NCI-H69 (cell line): ENCODE measurements at regions not wholly inside any gene's neighbourhood (a gene's known extent, or its start where the extent isn't known, plus 50 kb on each side); places are given as distances from the start of the nearest gene placed in this dataset.
"Not testable (repeated sequence)": the region's sequence is repeated elsewhere in the genome, so short reads cannot be mapped to it uniquely, and the experiment has no call there.

Source experiments
- DNase-seq: peaks from one replicate; lab custom pipeline; 2025; lab: John Stamatoyannopoulos, UW

DNA sequence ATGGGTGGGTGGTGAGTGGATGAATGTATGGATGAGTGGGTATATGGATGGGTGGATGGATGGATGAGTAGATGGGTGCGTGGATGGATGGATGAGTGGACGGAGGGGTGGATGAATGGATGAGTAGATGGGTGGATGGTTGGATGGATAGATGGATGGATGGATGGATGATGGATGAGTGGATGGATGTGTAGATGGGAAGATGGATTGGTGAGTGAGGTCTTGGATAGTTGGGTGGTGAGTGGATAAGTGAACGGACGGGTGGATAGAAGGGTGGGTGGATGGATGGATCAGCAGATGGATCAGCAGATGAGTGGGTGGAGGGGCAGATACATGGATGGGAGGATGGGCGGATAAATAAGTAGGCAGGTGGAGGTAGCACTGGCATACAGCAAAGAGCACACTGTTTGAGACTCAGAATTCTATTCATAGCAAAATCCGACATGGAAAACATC is 163.5 kb downstream of the C9orf50 start:
- no peak for DNase-seq

GRCh38 chr9:129456549-129457324 is 164.2 kb downstream of the C9orf50 start:
- no peak for DNase-seq

GRCh38 chr9:129455151-129455995 is 165.5 kb downstream of the C9orf50 start:
- peak; percentile 74 for DNase-seq

- no peak for DNase-seq
These were observed 166.3 kb downstream of the C9orf50 start for GRCh38 chr9:129454467-129455067.

DNA sequence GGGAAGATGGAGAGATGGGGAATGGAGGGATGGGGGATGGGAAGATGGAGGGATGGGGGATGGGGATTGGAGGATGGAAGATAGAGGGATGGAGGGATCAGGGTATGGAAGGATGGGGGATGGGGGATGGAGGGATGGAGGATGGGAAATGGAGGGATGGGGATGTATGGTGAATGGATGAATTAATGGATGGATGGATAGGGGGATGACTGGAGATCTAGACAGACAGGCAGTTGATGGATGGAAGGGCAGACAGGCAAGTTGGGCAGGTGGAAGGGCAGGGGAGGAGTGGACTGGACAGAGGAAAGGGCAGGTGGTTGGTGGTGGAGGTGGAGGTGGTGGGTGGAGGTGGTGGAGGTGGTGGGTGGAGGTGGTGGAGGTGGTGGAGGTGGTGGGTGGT is 167.2 kb downstream of the C9orf50 start:
- DNase-seq, result no peak

GRCh38 chr9:129451669-129452068 is 169.2 kb downstream of the C9orf50 start:
- no peak for DNase-seq

DNA sequence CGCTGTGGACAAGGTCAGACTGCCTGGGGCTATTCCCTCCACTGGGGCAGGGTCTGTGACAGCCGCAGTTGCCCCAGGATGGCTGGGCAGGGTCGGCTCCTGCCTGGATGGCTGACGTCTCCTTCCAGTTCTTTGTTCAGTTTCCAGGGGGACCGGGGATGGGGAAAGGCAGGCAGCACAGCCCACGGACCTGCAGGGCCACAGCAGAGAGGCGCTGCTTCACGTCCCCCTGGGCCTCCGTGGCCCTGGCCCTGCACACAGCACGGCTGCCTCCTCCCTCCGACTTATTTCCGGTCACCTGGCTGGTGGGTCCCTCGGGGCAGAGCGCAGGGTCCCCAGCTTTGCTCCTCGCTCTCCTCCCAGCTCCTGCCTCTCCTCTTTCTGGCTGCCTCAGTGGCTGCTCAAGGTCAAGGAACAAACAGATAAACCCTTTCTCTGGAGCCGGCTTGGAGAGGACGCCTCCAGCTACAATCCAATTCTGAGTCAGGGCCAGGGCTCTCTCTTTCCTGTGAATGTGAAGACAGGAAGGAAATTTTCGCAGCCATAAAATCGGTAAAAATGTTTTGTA is 169.7 kb downstream of the C9orf50 start:
- DNase-seq, result no peak

DNA sequence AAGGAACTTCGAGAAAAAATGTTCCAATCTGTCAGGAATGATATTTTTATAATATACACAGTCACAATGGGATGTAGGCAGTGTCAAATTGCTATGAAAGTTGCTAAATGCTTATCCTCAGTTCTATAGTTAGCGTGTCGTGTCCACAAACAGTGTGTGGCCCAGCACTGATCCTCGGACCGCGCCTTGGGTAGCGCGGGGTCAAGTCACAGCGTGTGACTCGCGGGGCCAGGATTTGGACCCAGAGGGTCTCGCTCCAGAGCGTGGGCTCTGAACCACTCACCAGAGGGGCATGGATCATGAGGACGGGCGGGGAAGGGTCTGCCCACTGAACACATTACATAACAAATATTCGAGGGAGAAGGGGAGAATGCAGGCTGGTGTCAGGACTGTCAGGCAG is 171.8 kb downstream of the C9orf50 start:
- DNase-seq, result no peak

DNA sequence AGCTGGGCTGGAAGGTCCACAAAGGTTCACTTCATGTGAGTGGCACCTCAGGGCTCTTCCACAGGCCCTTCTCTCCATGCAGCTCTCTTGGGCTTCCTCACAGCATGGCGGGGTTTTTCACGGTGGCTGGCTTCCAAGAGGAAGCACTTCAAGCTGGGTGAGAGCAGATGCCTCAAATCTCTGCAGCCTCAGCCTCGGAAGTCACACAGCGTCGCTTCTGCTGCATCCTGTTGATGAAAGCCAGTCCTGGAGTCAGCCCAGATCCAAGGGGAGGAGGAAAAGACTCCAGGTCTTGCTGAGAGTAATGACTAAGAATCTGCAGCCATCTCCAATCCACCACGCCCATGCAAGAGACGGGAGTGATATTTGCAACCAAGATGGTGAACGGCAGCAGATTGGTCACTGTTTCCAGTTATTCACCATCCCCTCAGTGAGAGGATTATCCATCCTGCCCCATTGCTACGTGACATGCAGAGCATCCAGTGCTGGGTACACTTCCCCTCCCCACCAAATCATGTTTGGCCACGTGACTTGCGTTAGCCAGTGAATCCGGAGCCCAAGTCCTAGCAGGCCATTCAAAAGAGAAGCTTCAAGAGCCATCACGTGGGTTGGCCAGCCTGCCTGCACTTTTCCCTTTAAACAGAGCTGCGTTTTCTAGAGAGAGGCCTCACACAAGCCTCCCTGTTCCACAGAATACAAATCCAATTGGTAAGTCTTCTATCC is 173.9 kb downstream of the C9orf50 start:
- DNase-seq, result peak; percentile 61

- no peak for DNase-seq
These were observed 175.1 kb downstream of the C9orf50 start for GRCh38 chr9:129445794-129446306.

DNA sequence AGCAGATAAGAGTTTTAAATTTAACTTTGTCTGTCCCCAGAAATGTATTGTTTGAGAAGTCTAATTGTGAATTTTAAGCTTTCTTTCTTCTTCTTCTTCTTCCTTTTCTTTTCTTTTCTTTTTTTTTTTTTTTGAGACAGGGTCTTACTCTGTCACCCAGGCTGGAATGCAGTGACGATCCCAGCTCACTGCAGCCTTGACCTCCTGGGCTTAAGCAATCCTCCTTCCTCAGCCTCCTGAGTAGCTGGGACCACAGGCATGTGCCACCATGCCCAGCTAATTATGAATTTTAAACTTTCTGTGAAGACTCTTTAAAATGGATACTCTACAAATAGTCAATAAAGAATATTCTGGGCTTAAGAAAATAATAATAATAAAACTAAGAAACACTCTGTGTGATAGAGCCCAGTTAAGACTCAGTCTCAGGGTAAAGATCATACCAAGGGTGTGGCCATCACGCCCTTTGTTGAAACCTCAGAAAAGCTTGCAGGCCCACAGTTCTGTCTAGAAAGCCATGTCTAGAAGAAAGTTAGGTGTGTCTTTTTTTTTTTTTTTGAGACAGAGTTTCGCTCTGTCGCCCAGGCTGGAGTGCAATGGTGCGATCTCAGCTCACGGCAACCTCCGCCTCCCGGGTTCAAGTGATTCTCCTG is 177.3 kb downstream of the C9orf50 start:
- DNase-seq, result not testable (repeated sequence)

- DNase-seq, result peak; percentile 31
These were observed 177.9 kb downstream of the C9orf50 start for GRCh38 chr9:129442803-129443511.

DNA sequence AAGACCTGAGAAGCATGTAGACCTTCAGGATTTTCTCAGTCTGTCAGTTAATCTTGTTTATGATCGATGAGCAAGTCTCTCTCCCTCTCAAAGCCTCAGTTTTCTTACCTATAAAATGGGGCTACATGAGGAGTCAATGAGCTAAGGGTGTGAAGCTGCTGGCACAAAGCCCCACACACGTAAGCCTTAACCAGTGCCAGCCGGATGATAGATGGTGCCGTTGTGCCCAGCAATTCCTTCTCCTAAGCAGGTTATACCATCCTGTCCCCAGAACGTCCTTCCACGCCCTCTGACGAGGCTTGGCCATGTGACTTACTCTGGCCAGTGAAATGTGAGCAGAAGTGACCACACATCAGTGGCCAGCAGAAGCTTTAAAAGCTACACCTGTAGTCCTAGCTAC is 179.0 kb downstream of the C9orf50 start:
- no peak for DNase-seq

DNA sequence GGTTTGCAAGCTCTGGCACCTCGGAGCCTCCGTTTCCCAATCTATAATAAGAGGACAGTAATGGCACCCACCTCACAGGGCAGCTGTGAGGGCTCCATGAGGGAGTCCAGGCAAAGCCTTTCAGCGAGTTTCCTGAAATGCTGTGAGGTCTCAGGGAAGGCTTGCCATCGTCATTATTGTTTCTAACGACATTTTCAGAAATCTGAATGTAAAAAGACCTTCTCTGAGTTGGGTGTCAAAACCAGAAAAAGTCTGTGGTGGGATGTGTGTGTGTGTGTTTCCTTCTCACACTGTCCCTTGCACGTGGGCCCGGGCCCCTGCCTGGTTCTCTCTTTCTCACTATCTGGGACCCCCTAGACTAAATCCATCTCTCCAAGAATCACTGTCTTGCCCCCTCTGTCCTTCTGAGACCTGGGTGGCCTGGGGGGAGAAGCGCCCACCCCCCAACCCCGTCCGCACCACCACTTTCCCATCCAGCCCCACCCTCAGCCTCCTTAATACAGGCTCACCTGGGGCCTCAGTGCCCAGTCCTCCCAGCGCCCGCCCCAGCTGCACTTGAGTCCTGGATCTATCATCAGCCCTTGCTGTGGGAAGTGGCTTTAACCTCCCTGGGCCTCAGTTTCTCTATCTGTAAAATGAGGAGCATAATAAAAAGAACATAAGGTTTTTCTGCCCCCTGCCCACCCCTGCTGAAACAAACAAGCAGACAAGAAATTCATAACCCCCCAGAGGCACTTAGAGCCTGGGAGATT is 180.3 kb downstream of the C9orf50 start:
- no peak for DNase-seq

- no peak for DNase-seq
These were observed 181.7 kb downstream of the C9orf50 start for GRCh38 chr9:129439242-129439641.

GRCh38 chr9:129437626-129438323 is 183.1 kb downstream of the C9orf50 start:
- peak; percentile 42 for DNase-seq

DNA sequence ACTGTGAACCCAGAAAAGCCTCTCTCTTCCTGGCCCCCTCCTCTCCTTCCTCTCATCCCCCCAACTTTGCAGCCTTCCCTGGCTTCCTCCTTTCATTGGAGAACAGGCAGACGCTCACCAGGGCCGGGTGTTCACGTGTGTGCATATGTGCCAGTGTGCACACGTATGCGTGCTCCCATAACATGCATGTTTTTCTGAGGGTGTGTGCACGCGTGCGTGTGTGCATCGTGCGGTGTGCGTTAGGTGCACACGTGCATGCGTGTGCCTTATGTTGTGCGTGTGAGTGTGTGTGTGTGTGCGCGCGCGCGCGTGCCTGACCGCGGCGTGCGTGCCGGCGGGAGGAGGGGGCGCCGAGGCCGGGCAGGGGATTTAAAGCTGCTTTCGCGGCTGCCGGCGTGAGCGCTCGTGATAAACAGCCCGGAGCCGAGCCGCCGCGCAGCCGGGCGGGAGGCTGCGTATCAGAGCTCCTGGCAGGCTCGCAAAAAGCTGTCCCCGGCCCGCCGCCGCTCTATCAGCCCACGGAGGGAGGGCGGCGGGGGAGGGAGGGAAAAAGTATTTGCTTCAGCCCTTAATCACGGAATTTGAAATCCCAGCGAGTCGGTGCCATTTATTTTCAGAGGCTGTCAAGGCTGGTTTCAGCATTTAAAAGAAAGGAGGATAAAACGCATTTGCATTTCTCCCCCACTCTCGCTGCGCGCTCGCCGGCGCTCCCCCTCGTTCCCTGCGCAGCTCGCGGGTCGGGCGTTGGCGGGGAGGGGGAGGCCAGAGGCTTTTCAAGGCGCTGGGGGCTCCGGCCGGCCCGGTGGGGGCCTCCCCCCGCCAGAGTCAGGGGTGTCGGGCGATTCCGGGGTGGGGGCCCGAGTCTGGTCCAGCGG is 183.9 kb downstream of the C9orf50 start:
- DNase-seq, result peak; percentile 79
